Effector memory CD4-positive, alpha-beta T cell (primary cell): ENCODE measurements at regions not wholly inside any gene's neighbourhood (a gene's known extent, or its start where the extent isn't known, plus 50 kb on each side); places are given as distances from the start of the nearest gene placed in this dataset.

Source experiments
- DNase-seq, 3 donors: peaks; one replicate each; pipeline ENCODE4 v3.0.0-alpha.2; 2020
- H3K27ac ChIP-seq: 2 replicates; pipeline ENCODE4 v1.7.0; 2013; ENCODE audit warnings: mild to moderate bottlenecking, low read length, moderate library complexity; ENCODE audit not compliant: insufficient read depth, poor library complexity, severe bottlenecking
- H3K27me3 ChIP-seq: replicated peaks from 2 replicates; pipeline ENCODE4 v1.7.0; 2013; ENCODE audit warnings: mild to moderate bottlenecking, low read length; ENCODE audit not compliant: insufficient read depth, control insufficient read depth, poor library complexity, severe bottlenecking
- H3K36me3 ChIP-seq: 2 replicates; pipeline ENCODE4 v1.7.0; 2013; ENCODE audit warnings: mild to moderate bottlenecking, low read length, moderate library complexity; ENCODE audit not compliant: control insufficient read depth, insufficient read depth
- H3K4me1 ChIP-seq: 2 replicates; pipeline ENCODE4 v1.7.0; 2013; ENCODE audit warnings: low read length, mild to moderate bottlenecking; ENCODE audit not compliant: control insufficient read depth, insufficient read depth, poor library complexity, severe bottlenecking
- H3K4me3 ChIP-seq: 2 replicates; pipeline ENCODE4 v1.7.0; 2013; ENCODE audit warnings: low read length, low read depth, mild to moderate bottlenecking; ENCODE audit not compliant: insufficient read depth, poor library complexity, severe bottlenecking
- H3K9me3 ChIP-seq: 2 replicates; pipeline ENCODE4 v1.7.0; 2013; ENCODE audit warnings: mild to moderate bottlenecking, low read length, moderate library complexity; ENCODE audit not compliant: control insufficient read depth

GRCh38 chr3:6264906-6265305, 596.0 kb upstream of the GRM7 start:
- H3K27me3 ChIP-seq = no peaks in the 10 kb centered on the region
- no peaks in the 10 kb centered on the region for H3K4me1 ChIP-seq
- no peak overlapping the region for H3K27ac ChIP-seq
- no peaks in the 10 kb centered on the region for H3K9me3 ChIP-seq
- no peak for DNase-seq
- no peak overlapping the region for H3K4me3 ChIP-seq
- no peaks in the 10 kb centered on the region for H3K36me3 ChIP-seq

GRCh38 chr3:6266135-6266534, 594.8 kb upstream of the GRM7 start:
- Histone ChIP-seq H3K4me1 (no peaks in the 10 kb centered on the region), H3K4me3 (no peak overlapping the region), H3K9me3 (no peaks in the 10 kb centered on the region), H3K27me3 (no peaks in the 10 kb centered on the region), H3K36me3 (no peaks in the 10 kb centered on the region), H3K27ac (no peak overlapping the region)
- DNase-seq = no peak

GRCh38 chr3:6273878-6274277, 587.0 kb upstream of the GRM7 start:
- no peak overlapping the region for H3K27ac ChIP-seq
- H3K36me3 ChIP-seq = no peaks in the 10 kb centered on the region
- no peaks in the 10 kb centered on the region for H3K9me3 ChIP-seq
- DNase-seq = no peak
- H3K4me1 ChIP-seq = no peaks in the 10 kb centered on the region
- H3K4me3 ChIP-seq = no peak overlapping the region
- H3K27me3 ChIP-seq = no peaks in the 10 kb centered on the region

GRCh38 chr3:6281662-6282061, 579.3 kb upstream of the GRM7 start:
- Histone ChIP-seq H3K9me3 (no peaks in the 10 kb centered on the region), H3K27ac (no peak overlapping the region), H3K27me3 (no peaks in the 10 kb centered on the region), H3K4me3 (no peak overlapping the region), H3K36me3 (no peaks in the 10 kb centered on the region), H3K4me1 (no peaks in the 10 kb centered on the region)
- DNase-seq = no peak

- no peaks in the 10 kb centered on the region for H3K27me3 ChIP-seq
- no peak for DNase-seq
- no peak overlapping the region for H3K4me3 ChIP-seq
- no peaks in the 10 kb centered on the region for H3K9me3 ChIP-seq
- H3K27ac ChIP-seq = no peak overlapping the region
- no peaks in the 10 kb centered on the region for H3K4me1 ChIP-seq
- H3K36me3 ChIP-seq = no peaks in the 10 kb centered on the region
Observed at GRCh38 chr3:6282918-6283317, 578.0 kb upstream of the GRM7 start.

- H3K36me3 ChIP-seq = no peaks in the 10 kb centered on the region
- H3K27ac ChIP-seq = no peak overlapping the region
- no peaks in the 10 kb centered on the region for H3K27me3 ChIP-seq
- no peak overlapping the region for H3K4me3 ChIP-seq
- DNase-seq = no peak
- H3K4me1 ChIP-seq = no peaks in the 10 kb centered on the region
- H3K9me3 ChIP-seq = no peaks in the 10 kb centered on the region
Observed at GRCh38 chr3:6287088-6287875, 573.6 kb upstream of the GRM7 start.

GRCh38 chr3:6301626-6302025, 559.3 kb upstream of the GRM7 start:
- DNase-seq = no peak
- Histone ChIP-seq H3K27ac (no peak overlapping the region), H3K27me3 (no peaks in the 10 kb centered on the region), H3K4me1 (no peaks in the 10 kb centered on the region), H3K9me3 (no peaks in the 10 kb centered on the region), H3K4me3 (no peak overlapping the region), H3K36me3 (no peaks in the 10 kb centered on the region)

GRCh38 chr3:6315906-6316305, 545.0 kb upstream of the GRM7 start:
- no peak for DNase-seq
- Histone ChIP-seq H3K36me3 (no peaks in the 10 kb centered on the region), H3K27me3 (no peaks in the 10 kb centered on the region), H3K4me3 (no peak overlapping the region), H3K9me3 (no peaks in the 10 kb centered on the region), H3K27ac (no peak overlapping the region), H3K4me1 (no peaks in the 10 kb centered on the region)

GRCh38 chr3:6321999-6322398, 538.9 kb upstream of the GRM7 start:
- Histone ChIP-seq H3K4me1 (no peaks in the 10 kb centered on the region), H3K36me3 (no peaks in the 10 kb centered on the region), H3K9me3 (no peaks in the 10 kb centered on the region), H3K4me3 (no peak overlapping the region), H3K27me3 (no peaks in the 10 kb centered on the region), H3K27ac (no peak overlapping the region)
- no peak for DNase-seq

GRCh38 chr3:6326771-6327170, 534.1 kb upstream of the GRM7 start:
- Histone ChIP-seq H3K27ac (no peak overlapping the region), H3K4me3 (no peak overlapping the region), H3K27me3 (no peaks in the 10 kb centered on the region), H3K4me1 (no peaks in the 10 kb centered on the region), H3K9me3 (no peaks in the 10 kb centered on the region), H3K36me3 (no peaks in the 10 kb centered on the region)
- DNase-seq = no peak
